HuH-7.5 (cell line): ENCODE measurements at regions not wholly inside any gene's neighbourhood (a gene's known extent, or its start where the extent isn't known, plus 50 kb on each side); places are given as distances from the start of the nearest gene placed in this dataset.
"Not testable (repeated sequence)": the region's sequence is repeated elsewhere in the genome, so short reads cannot be mapped to it uniquely, and the experiment has no call there.

Experiments
- DNase-seq: peaks from one replicate; pipeline ENCODE4 v3.0.0; 2011; ENCODE audit warnings: low spot score

DNA sequence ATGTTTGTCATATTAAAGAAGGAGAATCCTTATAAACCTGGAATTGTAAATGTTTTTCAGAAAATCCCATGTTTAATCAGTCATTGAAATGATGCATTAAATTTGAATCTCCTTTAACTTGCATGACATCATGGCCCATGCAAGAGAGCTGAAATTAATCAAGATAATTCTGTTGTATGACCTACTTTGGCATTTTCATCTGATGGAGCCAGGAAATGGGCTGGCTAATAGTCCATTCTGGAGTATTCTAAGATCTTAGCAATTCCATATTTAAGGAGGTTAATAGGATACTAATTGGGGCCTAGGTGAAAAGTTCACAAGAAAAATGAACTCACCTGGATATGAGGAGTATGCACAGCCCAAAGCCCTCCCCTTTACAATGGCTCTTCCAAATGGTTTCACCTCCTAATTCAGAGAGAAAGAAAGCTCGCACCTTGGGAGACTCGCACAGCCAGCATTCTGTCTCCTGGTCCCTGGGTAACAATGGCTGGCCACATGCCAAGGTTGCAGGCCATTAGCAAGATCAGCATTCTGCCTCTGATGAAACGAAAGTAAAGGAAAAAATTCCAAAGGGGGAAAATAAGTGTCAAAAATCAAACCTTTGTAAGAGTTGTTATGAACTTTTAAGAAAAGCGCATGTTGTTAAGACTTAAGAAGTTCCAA is 786.4 kb downstream of the MCTP2 start:
- DNase-seq, result no peak

DNA sequence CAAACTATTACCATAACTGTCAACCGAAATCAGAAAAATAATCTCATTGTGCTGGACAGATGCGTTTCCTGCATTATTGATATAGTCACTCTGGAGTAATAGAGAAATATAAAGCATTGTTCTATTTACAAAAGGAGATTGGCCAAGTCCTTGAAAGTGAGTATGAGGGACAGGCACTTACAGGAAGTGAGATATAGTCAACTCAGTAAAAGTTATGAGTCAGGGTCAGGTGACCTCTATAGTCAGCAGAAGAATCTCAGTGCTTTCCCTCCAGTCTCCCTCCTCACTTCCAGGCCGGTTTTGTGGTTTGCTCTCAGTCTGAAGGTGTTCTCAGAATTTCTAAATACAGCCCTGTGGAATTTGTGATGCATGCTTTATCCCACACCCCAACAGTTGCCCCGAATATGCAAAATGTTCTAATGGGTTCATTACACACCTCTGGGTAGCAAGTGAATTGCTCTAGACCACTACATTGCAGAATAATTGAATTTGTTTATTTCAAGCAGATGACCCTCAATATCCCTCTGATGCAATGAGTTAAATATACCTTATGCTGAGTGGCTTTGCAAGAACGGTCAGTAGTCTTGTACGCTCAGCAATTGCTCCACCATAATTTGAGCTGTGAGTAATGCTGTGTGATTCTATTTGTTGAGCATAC is 787.7 kb downstream of the MCTP2 start:
- no peak for DNase-seq

DNA sequence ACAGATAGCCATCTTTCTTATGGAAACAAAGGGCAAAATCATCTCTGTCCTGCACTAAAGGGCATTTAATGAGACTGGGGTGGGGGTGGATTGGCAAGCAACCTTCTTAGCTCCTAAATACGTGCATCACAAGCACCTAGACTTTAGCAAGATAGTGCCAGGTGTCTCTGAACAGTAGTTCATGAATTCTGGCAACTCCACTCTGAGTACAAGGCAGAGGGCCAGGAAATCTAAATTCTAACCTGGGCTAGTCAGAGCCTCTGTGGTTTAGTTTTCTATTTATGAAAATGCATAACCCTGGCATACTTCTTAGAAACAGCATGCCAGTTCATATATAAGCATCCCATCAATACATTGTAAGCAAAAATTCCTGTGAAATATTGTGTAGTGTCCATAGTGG is 788.5 kb downstream of the MCTP2 start:
- no peak for DNase-seq

DNA sequence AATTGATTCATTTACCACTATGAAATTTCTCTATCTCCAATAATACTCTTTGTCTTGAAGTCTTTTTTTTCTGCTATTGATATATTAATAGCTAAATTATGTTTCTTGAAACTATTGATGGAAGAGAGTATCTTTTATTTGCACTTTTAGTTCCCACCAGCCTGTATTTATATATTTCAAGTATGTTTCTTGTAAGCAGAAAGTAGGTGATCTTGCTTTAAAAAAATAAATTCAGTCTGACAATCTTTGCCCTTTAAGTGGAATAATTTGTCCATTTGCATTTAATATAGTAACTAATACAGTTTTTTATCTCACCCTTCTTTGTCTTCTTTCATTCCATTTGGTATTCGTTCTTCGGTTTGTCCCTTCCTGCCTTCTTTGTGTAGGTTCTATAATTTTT is 790.5 kb downstream of the MCTP2 start:
- DNase-seq, result no peak

DNA sequence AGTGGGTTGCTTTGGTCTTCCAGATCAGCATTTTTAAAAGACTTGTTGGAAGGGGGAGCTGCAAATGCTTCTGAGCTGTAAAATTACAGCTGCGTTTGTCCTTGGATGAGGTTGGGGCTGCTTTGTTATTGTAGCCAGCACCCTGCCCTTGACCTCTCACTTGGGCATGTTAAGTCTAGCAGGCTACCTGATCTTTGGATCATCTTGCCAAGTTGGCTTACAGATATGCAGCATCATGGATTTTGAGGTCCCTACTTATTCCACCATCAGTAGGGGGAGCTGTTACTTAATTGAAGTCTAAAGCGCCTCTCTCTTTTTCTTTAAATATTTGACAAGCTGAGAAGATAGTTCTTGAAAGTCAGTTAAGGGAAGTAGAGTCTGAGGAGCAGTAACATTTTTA is 793.0 kb downstream of the MCTP2 start:
- DNase-seq, result no peak

DNA sequence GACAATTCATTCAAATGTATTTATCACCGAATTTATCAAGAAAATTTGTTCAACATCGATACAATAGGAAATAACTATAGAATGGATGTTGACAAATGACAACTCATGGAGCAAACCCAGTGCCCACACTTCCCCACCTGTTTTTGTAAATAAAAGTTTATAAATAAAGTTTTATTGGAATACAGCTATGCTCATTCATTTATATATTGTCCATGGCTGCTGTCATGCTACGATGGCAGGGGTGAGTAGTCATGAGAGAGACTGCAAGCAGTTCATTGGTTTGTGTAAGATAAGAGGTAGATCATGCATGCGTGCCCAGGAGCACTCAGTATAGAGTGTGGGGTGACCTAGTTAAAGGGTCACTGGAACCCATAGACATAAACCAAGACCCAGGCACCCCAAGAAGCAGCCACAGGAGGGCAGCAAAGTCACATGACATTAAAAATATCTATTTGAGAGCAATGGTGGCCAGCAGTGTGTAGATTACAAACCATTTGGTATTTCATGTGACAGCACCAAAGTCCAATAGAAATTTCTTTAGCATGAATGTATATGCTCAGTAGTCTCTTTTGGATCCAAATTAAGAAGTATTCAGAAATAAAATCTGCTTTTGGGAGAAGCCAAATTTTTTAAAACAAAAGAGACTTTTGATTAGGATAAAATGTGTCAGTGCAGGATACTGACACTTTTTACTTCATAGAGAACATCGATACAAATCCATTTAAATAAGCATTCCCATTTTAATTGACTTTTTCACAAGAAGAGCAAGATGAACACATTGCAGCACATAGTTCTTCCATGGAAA is 794.8 kb downstream of the MCTP2 start:
- peak; percentile 35 for DNase-seq

DNA sequence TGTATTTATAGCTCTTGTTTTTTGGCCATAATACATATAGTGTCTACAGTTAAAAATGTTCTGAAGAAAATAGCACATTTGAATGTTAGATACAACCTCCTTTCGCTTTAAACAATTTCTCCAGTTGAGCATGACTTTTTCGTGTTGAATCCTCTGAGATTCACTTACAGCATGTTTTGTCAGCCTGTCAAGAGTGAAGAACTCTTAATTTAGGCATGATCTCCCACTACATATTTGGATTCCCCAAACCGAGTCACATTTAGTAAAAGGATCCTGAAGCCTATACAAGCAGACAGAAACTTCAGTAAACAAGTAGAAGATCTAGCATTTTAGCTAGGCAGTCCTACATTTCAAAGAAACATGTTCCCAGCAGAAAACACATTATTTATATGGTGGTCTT is 796.6 kb downstream of the MCTP2 start:
- DNase-seq, result no peak

DNA sequence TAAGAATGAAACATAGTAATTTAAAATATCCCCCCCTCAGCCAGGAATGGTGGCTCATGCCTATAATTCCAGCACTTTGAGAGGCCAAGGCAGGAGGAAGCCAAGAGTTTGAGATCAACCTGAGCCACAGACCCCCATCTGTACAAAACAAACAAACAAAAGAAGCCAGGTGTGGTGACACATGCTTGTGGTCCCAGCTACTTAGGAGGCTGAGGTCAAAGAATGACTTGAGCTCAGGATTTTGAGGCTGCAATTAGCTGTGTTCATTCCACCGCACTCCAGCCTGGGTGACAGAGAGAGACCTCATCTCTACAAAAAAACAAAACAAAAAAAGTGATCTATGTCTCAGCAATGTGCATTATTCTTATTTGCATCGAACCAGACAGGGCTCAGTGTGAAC is 800.8 kb downstream of the MCTP2 start:
- no peak for DNase-seq

DNA sequence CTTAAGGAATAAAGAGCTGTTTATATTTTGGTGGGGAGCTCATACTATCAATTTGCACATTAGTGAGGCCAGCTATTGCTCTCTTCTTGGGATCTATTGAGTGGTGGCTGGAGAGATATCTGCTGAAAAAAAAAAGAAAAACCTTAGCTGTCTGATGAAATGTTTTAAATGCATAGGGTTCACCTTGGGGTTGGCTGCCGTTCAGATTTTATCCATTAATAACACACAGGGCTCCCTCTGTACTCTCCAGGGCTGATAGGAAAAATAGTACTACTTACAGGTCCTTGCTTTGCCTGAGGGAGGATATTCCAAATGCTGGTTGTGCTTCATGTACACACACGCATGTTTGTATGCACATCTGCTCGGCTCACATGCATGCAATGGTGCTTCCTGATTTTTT is 803.7 kb downstream of the MCTP2 start:
- DNase-seq, result no peak

DNA sequence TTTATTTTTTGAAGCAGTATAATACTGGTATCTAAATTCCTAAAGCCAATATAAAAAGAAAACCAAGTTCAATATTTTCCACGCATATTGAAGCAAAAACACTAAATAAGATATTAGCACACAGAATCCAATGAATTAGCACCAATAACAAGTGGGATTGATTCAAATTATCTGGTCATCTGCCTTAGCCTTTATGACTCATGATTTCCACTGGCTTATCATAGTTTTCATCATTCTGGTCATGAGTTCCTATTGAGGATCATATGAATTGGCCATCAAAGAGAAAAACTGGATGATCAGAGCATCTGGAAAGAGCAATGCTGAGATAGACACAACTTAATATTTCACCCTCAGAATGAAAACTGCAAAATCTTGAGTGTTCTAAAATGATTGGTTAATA is 809.9 kb downstream of the MCTP2 start:
- DNase-seq, result no peak

DNA sequence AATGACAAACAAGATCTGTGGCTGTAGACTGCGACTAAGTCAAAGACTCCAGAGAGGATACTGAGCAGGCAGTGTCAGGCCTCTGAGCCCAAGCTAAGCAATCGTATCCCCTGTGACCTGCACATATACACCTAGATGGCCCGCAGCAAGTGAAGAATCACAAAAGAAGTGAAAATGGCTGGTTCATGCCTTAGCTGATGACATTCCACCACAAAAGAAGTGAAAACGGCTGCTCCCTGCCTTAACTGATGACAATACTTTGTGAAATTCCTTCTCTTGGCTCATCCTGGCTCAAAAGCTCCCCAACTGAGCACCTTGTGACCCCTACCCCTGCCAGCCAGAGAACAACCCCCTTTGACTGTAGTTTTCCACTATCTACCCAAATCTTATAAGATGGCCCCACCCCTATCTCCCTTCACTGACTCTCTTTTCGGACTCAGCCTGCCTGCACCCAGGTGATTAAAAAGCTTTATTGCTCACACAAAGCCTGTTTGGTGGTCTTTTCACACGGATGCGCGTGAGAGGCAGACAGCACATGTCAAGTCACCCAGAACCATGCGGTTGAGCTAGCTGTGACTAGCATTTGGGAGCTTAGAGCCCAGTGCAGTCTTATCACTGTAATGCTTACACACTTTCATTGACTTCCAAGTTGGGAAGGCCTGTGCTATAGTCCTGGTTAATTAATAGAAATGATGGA is 812.0 kb downstream of the MCTP2 start:
- DNase-seq, result not testable (repeated sequence)

DNA sequence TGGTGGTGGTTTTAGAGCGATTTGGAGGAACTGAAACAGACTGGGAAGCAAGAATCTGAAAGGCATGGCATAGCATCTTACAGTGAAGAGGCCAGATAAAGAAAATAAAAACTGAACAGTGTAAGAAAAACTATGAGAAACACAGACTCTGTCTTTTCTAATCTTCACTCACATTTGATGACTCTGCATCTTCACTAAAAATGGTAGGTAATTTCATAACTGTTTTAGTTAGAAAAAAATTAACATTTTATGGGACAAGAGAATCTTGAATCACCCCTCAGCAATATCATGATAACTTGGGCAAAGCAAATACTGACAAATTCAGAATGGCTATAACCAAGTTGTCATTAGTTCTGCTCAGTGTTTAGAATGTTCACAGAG is 812.6 kb downstream of the MCTP2 start:
- DNase-seq, result no peak

DNA sequence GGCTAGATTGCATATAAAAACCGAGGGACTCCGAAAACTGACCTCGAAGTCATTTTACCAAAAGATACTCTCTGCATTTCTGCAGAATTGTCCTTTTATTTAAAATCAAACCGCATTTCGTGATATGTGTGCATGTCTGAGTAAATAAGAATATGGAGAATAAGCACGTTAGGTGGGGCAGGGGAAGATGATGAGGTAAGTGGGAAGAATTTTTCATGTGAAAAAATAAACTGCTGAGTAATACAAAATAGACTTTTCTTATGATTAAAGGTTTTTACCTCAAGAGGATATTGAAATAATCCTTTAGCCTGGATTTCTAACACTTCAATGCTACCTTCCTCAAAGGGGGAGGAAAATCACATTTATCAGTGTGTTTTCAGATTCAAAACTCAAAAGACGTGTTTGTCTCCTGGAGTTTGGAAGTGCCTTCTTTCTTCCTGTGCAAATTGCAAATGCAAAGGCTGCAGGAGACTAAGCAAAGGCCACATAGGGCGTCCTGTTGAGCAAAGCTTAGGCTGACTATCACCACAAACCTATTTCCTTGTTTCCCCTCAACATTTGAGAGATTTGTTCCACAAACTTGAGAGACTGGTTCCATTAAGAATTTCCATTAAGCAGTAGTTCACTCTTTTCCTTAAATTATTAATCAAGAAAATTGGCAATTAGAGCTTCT is 813.5 kb downstream of the MCTP2 start:
- DNase-seq, result no peak

DNA sequence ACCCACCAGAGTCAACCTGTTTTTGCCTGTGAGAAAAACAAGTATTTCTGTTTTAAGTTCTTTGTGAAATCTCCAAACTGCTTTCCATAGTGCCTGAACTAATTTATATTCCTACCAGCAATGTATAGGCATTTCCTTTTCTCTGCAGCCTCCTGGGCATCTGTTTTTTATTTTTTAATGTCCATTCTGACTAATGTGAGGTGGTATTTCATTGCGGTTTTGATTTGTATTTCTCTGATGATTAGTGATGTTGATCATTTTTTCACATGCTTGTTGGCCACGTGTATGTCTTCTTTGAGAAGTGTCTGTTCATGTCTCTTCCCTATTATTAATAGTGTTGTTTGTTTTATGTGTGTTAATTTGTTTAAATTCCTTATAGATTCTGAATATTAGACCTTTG is 820.5 kb downstream of the MCTP2 start:
- no peak for DNase-seq

DNA sequence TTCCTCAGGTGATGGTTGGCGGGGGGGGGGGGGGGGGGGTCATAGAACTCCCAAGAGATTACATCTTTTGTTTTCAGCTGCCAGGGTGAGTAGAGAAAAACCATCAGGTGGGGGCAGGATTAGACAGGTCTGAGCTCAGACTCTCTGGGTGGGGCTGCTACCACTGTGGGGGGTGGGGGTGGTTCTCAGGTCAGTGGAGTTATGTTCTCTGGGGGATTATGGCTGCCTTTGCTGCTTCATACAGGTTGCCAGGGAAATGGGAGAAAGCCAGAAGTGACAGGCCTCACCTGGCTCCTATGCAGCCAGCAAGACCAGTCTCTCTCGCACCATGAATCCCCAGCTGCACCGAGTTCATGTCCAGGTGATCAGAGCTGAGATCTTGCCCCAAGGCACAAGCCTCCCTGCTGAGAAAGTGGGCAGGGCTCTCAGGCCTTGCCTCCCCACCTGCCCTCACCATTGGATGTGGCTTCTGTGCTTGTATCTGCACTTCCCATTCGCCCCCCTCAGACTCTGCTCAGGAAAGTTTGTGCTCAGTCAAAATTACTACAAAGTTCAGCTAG is 828.1 kb downstream of the MCTP2 start:
- DNase-seq, result no peak

DNA sequence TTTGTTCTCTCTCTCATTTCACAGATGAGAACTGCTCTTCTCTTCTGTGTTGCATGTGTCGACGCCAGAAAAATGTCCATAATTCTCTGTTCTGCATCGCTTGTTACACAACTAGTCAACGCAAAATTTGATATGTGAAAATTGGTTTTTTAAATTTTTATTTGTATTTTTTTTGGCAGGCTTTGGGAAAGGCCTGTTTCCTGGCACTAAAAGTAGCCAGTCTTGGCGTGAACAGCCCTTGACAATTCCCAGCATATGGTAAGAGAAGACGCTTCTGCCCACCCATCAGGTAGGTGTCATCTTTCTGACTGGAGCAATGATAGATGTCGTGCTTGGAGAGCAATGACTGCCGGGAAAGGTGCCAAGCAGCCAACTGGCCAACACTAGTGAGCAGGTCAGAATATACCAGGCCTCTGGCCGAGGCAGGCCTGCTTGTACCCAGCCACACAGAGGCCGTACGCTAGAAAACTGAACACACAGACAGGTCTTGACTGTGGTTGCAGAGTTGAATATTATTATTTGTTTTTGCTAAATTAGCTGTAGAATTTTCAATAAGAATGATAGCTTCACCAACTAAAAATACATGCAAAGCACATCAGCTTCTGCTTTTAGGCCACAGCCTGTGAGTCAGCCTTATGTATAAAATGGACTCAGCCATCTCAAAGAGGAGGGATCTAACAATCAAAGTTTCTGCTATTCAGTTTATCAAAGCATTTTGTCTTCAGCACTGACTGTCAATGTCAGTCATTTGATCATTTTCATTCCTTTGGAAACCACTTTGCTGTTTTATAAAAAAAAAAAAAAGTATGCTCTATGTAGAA is 837.5 kb downstream of the MCTP2 start:
- DNase-seq, result no peak

DNA sequence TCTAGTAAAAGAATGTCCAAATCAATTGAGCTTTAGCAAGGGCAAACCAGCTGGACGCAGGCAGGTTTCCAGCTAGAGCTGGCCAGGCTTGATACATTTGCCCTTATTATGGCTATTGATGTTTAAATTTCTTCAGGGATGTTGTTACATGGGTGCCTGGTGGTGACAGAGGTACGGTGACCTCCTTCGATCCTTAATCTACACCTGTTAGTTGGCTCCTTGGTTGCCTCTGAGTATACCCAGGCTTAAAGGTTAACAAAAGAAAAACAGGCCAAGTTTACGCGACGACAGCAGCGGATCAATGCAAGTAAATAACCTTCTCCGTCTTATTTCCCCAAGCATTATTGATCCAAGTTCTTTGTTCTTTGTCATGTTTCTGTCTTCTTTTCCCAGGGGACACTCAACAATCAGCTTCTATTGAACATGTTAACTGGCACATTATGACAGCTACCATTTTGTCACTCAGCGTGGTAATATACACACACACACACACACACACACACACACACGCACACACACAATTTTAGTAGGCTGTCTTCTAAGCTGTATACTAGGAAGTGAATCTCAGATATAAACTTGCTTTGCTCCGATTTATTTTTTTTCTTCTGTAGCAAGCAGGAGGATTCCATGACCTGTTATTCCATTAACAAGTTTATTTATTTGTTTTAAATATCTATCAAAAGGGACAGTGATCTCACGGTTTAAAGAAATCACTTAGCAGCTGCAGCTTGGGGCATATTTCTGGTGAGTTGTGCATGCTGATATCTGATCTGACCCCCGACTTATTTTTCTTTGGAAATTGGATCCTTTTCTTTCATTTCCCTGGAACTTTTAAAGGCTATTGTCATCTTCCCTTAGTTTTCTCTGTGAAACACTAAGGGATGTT is 844.7 kb downstream of the MCTP2 start:
- no peak for DNase-seq

DNA sequence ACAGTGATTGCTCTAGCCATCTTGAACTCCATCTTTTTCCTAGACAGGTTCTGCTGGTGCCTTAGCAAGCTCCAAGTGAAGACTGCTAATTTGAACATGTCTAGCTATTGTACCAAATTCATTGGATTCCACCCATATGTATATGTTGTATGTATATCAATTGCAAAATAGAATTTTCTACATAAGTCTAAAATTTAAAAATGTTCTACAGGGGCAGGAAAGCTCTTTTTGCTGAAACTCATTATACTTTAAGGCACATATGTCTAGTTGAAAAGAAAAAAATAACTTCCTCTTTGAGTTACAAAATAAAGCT is 845.3 kb downstream of the MCTP2 start:
- DNase-seq, result no peak

DNA sequence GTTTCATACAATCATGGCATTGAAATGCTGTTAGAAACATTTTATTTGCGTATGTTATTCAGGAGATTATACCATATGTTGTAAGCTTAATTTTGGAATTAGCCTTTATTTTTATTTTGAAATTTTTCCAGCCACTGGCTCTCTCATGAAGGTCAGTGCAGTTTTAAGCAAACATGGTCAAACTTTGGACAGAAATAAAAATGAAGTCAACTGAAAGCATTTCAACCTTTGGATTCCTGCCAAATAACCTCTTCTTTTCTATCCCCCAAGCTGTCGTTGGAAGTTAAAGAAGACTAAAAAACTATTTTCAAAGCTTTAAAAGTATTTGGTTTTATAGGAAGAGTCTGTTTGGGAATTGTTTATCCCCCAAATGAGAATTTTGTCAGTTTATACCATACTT is 846.6 kb downstream of the MCTP2 start:
- no peak for DNase-seq

DNA sequence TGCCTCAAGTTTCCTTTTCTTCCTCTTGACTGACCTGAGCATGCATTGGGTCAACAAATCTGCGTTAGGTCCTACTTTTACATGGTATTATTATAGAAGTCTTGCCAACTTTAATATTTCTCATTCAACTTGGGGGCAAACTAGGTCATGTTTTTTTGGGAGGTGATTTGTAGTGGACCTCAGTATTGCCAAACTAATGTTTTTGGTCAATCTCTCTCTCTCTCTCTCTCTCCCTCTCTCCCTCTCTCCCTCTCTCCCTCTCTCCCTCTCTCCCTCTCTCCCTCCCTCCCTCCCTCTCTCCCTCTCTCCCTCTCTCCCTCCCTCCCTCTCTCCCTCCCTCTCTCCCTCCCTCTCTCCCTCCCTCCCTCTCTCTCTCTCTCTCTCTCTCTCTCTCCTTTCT is 848.9 kb downstream of the MCTP2 start:
- not testable (repeated sequence) for DNase-seq
